ENCODE measurements at regions not wholly inside any gene's neighbourhood (a gene's known extent, or its start where the extent isn't known, plus 50 kb on each side); places are given as distances from the start of the nearest gene placed in this dataset.

GRCh38 chr2:200144571-200144970 lies 161.9 kb upstream of the SPATS2L start:
- no peak for DNase-seq

- no peak for DNase-seq
Observed at GRCh38 chr2:200146501-200146900, 160.0 kb upstream of the SPATS2L start.

- DNase-seq = no peak
Observed at GRCh38 chr2:200147371-200147770, 159.1 kb upstream of the SPATS2L start.

GRCh38 chr2:200148366-200148765 lies 158.1 kb upstream of the SPATS2L start:
- no peak for DNase-seq

GRCh38 chr2:200150411-200151086 lies 155.9 kb upstream of the SPATS2L start:
- no peak for DNase-seq

GRCh38 chr2:200155652-200156051 lies 150.8 kb upstream of the SPATS2L start:
- no peak for DNase-seq

- no peak for DNase-seq
Observed at GRCh38 chr2:200156166-200156835, 150.2 kb upstream of the SPATS2L start.

GRCh38 chr2:200158647-200159356 lies 147.7 kb upstream of the SPATS2L start:
- DNase-seq = no peak

GRCh38 chr2:200159357-200159707 lies 147.2 kb upstream of the SPATS2L start:
- DNase-seq = no peak

- no peak for DNase-seq
Observed at GRCh38 chr2:200159829-200160781, 146.4 kb upstream of the SPATS2L start.

GRCh38 chr2:200161458-200161857 lies 145.0 kb upstream of the SPATS2L start:
- DNase-seq = no peak

- no peak for DNase-seq
Observed at GRCh38 chr2:200165687-200166086, 140.8 kb upstream of the SPATS2L start.

GRCh38 chr2:200168641-200169555 lies 137.6 kb upstream of the SPATS2L start:
- no peak for DNase-seq

GRCh38 chr2:200170221-200170620 lies 136.3 kb upstream of the SPATS2L start:
- DNase-seq = no peak

- DNase-seq = no peak
Observed at GRCh38 chr2:200171731-200172482, 134.6 kb upstream of the SPATS2L start.

GRCh38 chr2:200172521-200172920 lies 134.0 kb upstream of the SPATS2L start:
- DNase-seq = no peak

GRCh38 chr2:200172944-200173581 lies 133.4 kb upstream of the SPATS2L start:
- DNase-seq = no peak

- no peak for DNase-seq
Observed at GRCh38 chr2:200173691-200174090, 132.8 kb upstream of the SPATS2L start.

- DNase-seq = no peak
Observed at GRCh38 chr2:200174433-200175216, 131.9 kb upstream of the SPATS2L start.
